OCI-LY1 (cell line): ENCODE measurements at regions not wholly inside any gene's neighbourhood (a gene's known extent, or its start where the extent isn't known, plus 50 kb on each side); places are given as distances from the start of the nearest gene placed in this dataset.

Experiments
- EZH2 ChIP-seq: fragments of 200-600 bp; sonication (generic), shearing (Covaris generic); IDR thresholded peaks from 2 replicates; pipeline ENCODE4 v1.8.0; 2017; ENCODE audit warnings: borderline replicate concordance, mixed run types, mild to moderate bottlenecking, antibody characterized with exemption, low read length, moderate library complexity, mixed read lengths
- TF ChIP-seq, protein P1 (sequence below): fragments of 200-600 bp; sonication (generic), shearing (Covaris generic); IDR thresholded peaks from 2 replicates; pipeline ENCODE4 v1.5.1; 2017; ENCODE audit warnings: mild to moderate bottlenecking, antibody characterized with exemption, low read length, moderate library complexity, mixed read lengths

GRCh38 chr1:95604771-95605170 is 370.8 kb downstream of the RWDD3 start:
- no peak for TF ChIP-seq EZH2
- TF ChIP-seq, protein P1, sequence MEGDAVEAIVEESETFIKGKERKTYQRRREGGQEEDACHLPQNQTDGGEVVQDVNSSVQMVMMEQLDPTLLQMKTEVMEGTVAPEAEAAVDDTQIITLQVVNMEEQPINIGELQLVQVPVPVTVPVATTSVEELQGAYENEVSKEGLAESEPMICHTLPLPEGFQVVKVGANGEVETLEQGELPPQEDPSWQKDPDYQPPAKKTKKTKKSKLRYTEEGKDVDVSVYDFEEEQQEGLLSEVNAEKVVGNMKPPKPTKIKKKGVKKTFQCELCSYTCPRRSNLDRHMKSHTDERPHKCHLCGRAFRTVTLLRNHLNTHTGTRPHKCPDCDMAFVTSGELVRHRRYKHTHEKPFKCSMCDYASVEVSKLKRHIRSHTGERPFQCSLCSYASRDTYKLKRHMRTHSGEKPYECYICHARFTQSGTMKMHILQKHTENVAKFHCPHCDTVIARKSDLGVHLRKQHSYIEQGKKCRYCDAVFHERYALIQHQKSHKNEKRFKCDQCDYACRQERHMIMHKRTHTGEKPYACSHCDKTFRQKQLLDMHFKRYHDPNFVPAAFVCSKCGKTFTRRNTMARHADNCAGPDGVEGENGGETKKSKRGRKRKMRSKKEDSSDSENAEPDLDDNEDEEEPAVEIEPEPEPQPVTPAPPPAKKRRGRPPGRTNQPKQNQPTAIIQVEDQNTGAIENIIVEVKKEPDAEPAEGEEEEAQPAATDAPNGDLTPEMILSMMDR = no peak
